LNCaP clone FGC (cell line): ENCODE measurements at regions not wholly inside any gene's neighbourhood (a gene's known extent, or its start where the extent isn't known, plus 50 kb on each side); places are given as distances from the start of the nearest gene placed in this dataset.

Experiments
- DNase-seq: peaks from one replicate; pipeline ENCODE4 v3.0.0-alpha.2; 2011; ENCODE audit warnings: low read depth
- H3K4me3 ChIP-seq: 2 replicates; pipeline ENCODE4 v1.5.1; 2011; ENCODE audit warnings: mild to moderate bottlenecking, low read depth, low read length, control low read depth
- TF ChIP-seq, protein P1 (sequence below): IDR thresholded peaks from 2 replicates; pipeline ENCODE4 v1.5.1; 2012; ENCODE audit warnings: mild to moderate bottlenecking; ENCODE audit not compliant: control insufficient read depth, insufficient read depth; ENCODE audit errors: extremely low read depth

DNA sequence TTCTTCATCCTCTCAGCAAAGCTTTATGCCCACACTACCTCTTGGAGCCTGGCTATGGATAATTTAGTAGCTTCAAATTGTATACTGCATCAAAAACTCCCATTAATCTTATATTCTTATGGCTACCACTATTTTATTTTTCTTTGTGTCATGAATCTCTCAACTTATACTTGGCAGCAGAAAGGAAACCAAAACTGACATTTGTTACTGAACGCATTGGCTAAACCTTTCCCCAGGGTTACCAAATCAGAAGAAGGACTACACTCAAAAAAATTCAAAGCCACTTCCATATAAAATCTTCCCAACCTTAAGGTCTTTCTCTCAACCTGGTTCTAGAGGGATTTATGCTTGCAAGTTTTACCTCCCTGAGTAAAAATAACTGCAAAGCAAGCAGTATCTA, 97.0 kb upstream of the REG3G start:
- no peak for DNase-seq
- H3K4me3 ChIP-seq: no peak overlapping the region
- TF ChIP-seq, protein P1, sequence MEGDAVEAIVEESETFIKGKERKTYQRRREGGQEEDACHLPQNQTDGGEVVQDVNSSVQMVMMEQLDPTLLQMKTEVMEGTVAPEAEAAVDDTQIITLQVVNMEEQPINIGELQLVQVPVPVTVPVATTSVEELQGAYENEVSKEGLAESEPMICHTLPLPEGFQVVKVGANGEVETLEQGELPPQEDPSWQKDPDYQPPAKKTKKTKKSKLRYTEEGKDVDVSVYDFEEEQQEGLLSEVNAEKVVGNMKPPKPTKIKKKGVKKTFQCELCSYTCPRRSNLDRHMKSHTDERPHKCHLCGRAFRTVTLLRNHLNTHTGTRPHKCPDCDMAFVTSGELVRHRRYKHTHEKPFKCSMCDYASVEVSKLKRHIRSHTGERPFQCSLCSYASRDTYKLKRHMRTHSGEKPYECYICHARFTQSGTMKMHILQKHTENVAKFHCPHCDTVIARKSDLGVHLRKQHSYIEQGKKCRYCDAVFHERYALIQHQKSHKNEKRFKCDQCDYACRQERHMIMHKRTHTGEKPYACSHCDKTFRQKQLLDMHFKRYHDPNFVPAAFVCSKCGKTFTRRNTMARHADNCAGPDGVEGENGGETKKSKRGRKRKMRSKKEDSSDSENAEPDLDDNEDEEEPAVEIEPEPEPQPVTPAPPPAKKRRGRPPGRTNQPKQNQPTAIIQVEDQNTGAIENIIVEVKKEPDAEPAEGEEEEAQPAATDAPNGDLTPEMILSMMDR: no peak

DNA sequence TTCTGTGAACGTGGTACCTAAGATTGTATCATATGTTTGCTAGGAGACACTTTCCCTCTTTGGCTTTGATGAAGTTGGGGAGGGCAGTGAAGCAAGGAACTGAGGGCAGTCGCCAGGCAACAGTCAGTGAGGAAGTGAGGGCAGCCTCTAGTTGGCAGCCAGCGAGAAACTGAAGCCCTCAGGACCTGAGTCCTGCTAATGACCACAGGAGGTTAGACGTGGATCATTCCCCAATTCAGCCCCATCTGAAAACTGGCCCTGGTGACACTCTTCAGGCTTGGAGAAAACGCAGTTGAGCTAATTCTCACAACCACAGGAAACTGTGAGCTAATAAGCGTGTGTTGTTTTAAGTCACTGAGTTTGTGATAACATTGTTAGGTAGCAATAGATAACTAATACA, 84.5 kb upstream of the REG3G start:
- no peak for DNase-seq
- H3K4me3 ChIP-seq: no peak overlapping the region
- TF ChIP-seq, protein P1: no peak

DNA sequence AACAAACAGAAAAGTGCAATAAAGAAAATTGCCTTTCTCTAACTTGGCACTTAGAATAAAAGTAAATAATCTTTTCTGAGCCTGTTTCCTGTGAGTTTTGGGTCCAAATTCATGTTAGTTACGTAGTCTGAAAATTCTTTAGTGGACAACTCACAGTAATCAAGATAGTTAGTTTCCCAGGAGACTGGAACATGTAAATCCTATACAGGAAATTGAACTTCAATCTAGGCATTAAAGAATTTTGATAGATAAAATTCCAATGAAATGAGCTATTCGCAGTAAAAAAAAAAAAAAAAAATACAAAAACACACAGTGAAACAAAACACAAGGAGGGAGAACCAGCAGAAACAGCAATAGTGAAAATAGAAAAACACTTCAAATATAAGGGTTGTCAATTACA, 83.8 kb upstream of the REG3G start:
- no peak overlapping the region for H3K4me3 ChIP-seq
- TF ChIP-seq, protein P1: no peak
- DNase-seq: no peak

DNA sequence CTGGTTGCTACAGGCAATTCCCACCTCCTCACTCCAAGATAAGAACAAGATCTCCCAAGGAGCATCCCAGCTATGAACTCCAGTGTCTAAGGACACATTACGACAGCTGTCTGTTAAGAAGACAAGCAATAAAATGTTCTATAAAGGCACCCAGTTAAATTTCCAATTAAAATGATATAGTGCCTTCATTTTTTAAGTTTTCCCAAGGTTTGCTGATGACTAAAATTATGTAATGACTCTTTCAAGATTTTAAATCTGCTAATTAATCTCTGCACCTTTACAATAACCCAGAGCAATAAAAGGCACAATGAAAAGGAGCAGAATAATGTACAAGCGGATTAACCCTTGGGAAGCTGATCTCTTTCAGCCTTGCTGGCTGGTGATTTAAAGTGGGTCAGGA, 61.6 kb upstream of the REG3G start:
- TF ChIP-seq, protein P1: no peak
- no peak for DNase-seq

DNA sequence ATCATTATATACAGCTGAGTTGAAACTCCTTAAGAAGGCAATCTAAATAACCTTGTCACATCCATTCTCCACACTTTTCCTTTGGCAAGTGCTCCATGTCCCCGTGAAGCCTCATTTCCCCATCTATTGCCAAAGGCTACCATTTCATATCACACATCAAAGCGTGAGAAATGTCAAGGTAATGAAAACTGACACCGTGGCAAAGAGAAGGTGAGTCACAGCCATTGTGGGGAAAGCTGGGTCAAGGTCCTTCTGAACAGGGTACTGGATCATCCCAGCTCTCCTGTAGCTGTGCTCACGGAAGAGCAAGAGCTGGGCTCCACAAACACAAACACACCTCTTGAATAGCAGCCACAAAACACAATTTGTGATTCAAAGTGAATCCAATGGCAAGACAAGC, 58.2 kb upstream of the REG3G start:
- DNase-seq: no peak
- TF ChIP-seq, protein P1: no peak

More for the DNA sequence above, 61.6 kb upstream of the REG3G start:
- H3K4me3 ChIP-seq: no peak overlapping the region

DNA sequence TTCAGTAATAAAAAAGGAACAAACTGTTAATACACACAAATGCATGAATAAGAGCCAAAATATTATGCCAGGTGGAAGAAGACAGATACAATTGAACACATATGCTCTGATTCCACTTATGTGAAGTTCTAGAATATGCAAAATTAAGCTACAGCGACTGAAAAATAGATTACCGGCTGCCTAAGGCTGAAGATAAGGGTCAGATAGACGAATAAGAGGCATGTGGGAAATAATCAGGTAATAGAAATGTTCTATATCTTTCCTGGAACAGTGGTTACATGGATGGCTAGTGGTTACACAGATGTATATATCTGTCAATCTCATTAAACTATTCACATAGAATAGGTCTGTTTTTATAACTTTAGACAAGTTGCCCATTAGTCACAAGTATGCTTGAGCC, 51.9 kb upstream of the REG3G start:
- TF ChIP-seq, protein P1: no peak
- no peak overlapping the region for H3K4me3 ChIP-seq
- no peak for DNase-seq

More for the DNA sequence above, 58.2 kb upstream of the REG3G start:
- H3K4me3 ChIP-seq: no peak overlapping the region
